Choroid plexus epithelial cell (primary cell): ENCODE measurements at regions not wholly inside any gene's neighbourhood (a gene's known extent, or its start where the extent isn't known, plus 50 kb on each side); places are given as distances from the start of the nearest gene placed in this dataset.

ENCODE experiments used
- DNase-seq: peaks from one replicate; pipeline ENCODE4 v3.0.0-alpha.2; 2010; ENCODE audit warnings: low read depth
- H3K4me3 ChIP-seq: 2 replicates; pipeline ENCODE4 v1.5.1; 2011; ENCODE audit warnings: low read depth, mild to moderate bottlenecking, control low read depth, low read length, moderate library complexity
- CTCF ChIP-seq: conservative IDR thresholded peaks from 2 replicates; pipeline ENCODE4 v1.5.1; 2011; ENCODE audit warnings: low read depth, mild to moderate bottlenecking, control low read depth, inconsistent platforms, low read length, moderate library complexity

- H3K4me3 ChIP-seq: no peak overlapping the region
- no peak for DNase-seq
- TF ChIP-seq CTCF: no peak
Observed at GRCh38 chr2:15805206-15805605, 135.1 kb upstream of the MYCN start.

- no peak for DNase-seq
- no peak for TF ChIP-seq CTCF
- no peak overlapping the region for H3K4me3 ChIP-seq
Observed at GRCh38 chr2:15805772-15806171, 134.6 kb upstream of the MYCN start.

- DNase-seq: no peak
- TF ChIP-seq CTCF: no peak
- H3K4me3 ChIP-seq: no peak overlapping the region
Observed at GRCh38 chr2:15806801-15807417, 133.4 kb upstream of the MYCN start.

GRCh38 chr2:15807418-15808203 is 132.7 kb upstream of the MYCN start:
- H3K4me3 ChIP-seq: no peak overlapping the region
- no peak for DNase-seq
- TF ChIP-seq CTCF: no peak

- no peak overlapping the region for H3K4me3 ChIP-seq
- TF ChIP-seq CTCF: no peak
- DNase-seq: no peak
Observed at GRCh38 chr2:15808204-15808910, 132.0 kb upstream of the MYCN start.

- H3K4me3 ChIP-seq: no peak overlapping the region
- TF ChIP-seq CTCF: no peak
- no peak for DNase-seq
Observed at GRCh38 chr2:15808944-15809343, 131.4 kb upstream of the MYCN start.
